H9 (cell line): ENCODE measurements at regions not wholly inside any gene's neighbourhood (a gene's known extent, or its start where the extent isn't known, plus 50 kb on each side); places are given as distances from the start of the nearest gene placed in this dataset.

Experiments used
- DNase-seq: peaks from one replicate; pipeline ENCODE4 v3.0.0-alpha.2; 2017
- H2AFZ ChIP-seq: one replicate; pipeline ENCODE4 v1.6.1; 2013; ENCODE audit warnings: mild to moderate bottlenecking, low read length, control low read depth, moderate library complexity
- H2AK5ac ChIP-seq: 2 replicates; pipeline ENCODE4 v1.6.1; 2013; ENCODE audit warnings: low read length, control low read depth, mixed read lengths; ENCODE audit not compliant: insufficient read length
- H2BK120ac ChIP-seq: one replicate; pipeline ENCODE4 v1.6.1; 2013; ENCODE audit warnings: low read depth, mild to moderate bottlenecking, low read length, control low read depth, inconsistent platforms; ENCODE audit not compliant: poor library complexity, severe bottlenecking
- H2BK12ac ChIP-seq: 2 replicates; pipeline ENCODE4 v1.6.1; 2013; ENCODE audit warnings: low read length, control low read depth, mixed read lengths, low read depth; ENCODE audit not compliant: insufficient read length
- H2BK15ac ChIP-seq: 2 replicates; pipeline ENCODE4 v1.6.1; 2013; ENCODE audit warnings: low read depth, low read length, control low read depth
- H2BK20ac ChIP-seq: one replicate; pipeline ENCODE4 v1.6.1; 2013; ENCODE audit warnings: low read depth, mild to moderate bottlenecking, low read length, control low read depth, inconsistent platforms; ENCODE audit not compliant: poor library complexity, severe bottlenecking
- H2BK5ac ChIP-seq: 2 replicates; pipeline ENCODE4 v1.6.1; 2013; ENCODE audit warnings: low read length, control low read depth, mixed read lengths; ENCODE audit not compliant: insufficient read length
- H3K14ac ChIP-seq: 2 replicates; pipeline ENCODE4 v1.6.1; 2013; ENCODE audit warnings: low read length, control low read depth; ENCODE audit not compliant: insufficient read depth
- H3K18ac ChIP-seq: 2 replicates; pipeline ENCODE4 v1.6.1; 2013; ENCODE audit warnings: low read depth, mild to moderate bottlenecking, mixed read lengths, low read length, control low read depth; ENCODE audit not compliant: insufficient read length
- H3K23ac ChIP-seq: 2 replicates; pipeline ENCODE4 v1.6.1; 2013; ENCODE audit warnings: low read length, control low read depth, mixed read lengths, low read depth; ENCODE audit not compliant: insufficient read length
- H3K23me2 ChIP-seq: 2 replicates; pipeline ENCODE4 v1.6.1; 2013; ENCODE audit warnings: low read depth, mild to moderate bottlenecking, mixed read lengths, low read length, control low read depth; ENCODE audit not compliant: insufficient read length, poor library complexity, severe bottlenecking
- H3K27ac ChIP-seq: 2 replicates; pipeline ENCODE4 v1.5.1; 2013; ENCODE audit warnings: low read length, control low read depth, mixed read lengths, low read depth; ENCODE audit not compliant: insufficient read length
- H3K27me3 ChIP-seq: 2 replicates; pipeline ENCODE4 v1.6.1; 2013; ENCODE audit warnings: low read length, control low read depth, inconsistent platforms; ENCODE audit not compliant: insufficient read depth
- H3K4ac ChIP-seq: 2 replicates; pipeline ENCODE4 v1.6.1; 2013; ENCODE audit warnings: low read depth, mild to moderate bottlenecking, control low read depth, inconsistent platforms, low read length, moderate library complexity
- H3K4me1 ChIP-seq: 2 replicates; pipeline ENCODE4 v1.6.1; 2013; ENCODE audit warnings: low read length, control low read depth, inconsistent platforms; ENCODE audit not compliant: insufficient read depth
- H3K4me2 ChIP-seq: 2 replicates; pipeline ENCODE4 v1.6.1; 2013; ENCODE audit warnings: low read length, control low read depth, mixed read lengths; ENCODE audit not compliant: insufficient read length, insufficient read depth
- H3K56ac ChIP-seq: 2 replicates; pipeline ENCODE4 v1.6.1; 2013; ENCODE audit warnings: low read depth, mild to moderate bottlenecking, mixed read lengths, low read length, control low read depth; ENCODE audit not compliant: insufficient read length
- H3K79me1 ChIP-seq: 2 replicates; pipeline ENCODE4 v1.6.1; 2013; ENCODE audit warnings: low read depth, mild to moderate bottlenecking, moderate library complexity, low read length, control low read depth, inconsistent platforms; ENCODE audit not compliant: insufficient read depth, poor library complexity, severe bottlenecking
- H3K79me2 ChIP-seq: 2 replicates; pipeline ENCODE4 v1.6.1; 2013; ENCODE audit warnings: low read length, control low read depth, inconsistent platforms; ENCODE audit not compliant: insufficient read depth
- H3K9ac ChIP-seq: 2 replicates; pipeline ENCODE4 v1.6.1; 2013; ENCODE audit warnings: low read length, control low read depth, mixed read lengths; ENCODE audit not compliant: insufficient read length; ENCODE audit errors: extremely low read depth
- H3K9me3 ChIP-seq: one replicate; pipeline ENCODE4 v1.6.1; 2013; ENCODE audit warnings: low read depth, low read length, inconsistent platforms; ENCODE audit not compliant: control insufficient read depth
- H3T11ph ChIP-seq: one replicate; pipeline ENCODE4 v1.6.1; 2013; ENCODE audit warnings: mild to moderate bottlenecking, low read length, control low read depth, inconsistent platforms
- H4K20me1 ChIP-seq: one replicate; pipeline ENCODE4 v1.6.1; 2013; ENCODE audit not compliant: control insufficient read depth, insufficient read length, insufficient read depth
- H4K5ac ChIP-seq: 2 replicates; pipeline ENCODE4 v1.6.1; 2013; ENCODE audit warnings: low read depth, mild to moderate bottlenecking, mixed read lengths, low read length, control low read depth; ENCODE audit not compliant: insufficient read length
- H4K8ac ChIP-seq: replicated peaks from 2 replicates; pipeline ENCODE4 v1.6.1; 2013; ENCODE audit warnings: low read length, control low read depth, mixed read lengths, low read depth; ENCODE audit not compliant: insufficient read length
- H4K91ac ChIP-seq: 2 replicates; pipeline ENCODE4 v1.6.1; 2013; ENCODE audit warnings: low read depth, mild to moderate bottlenecking, moderate library complexity, mixed read lengths, low read length, control low read depth; ENCODE audit not compliant: insufficient read length
- H3K27ac Mint-ChIP-seq, 3 experiments: 2 replicates in 2 of 3; 3 replicates in 1 of 3; pipeline ENCODE4 v1.8.0; 2020 to 2021; ENCODE audit warnings: mixed read lengths in 3 of 3, mild to moderate bottlenecking in 1 of 3, moderate library complexity in 1 of 3
- H3K27me3 Mint-ChIP-seq: 2 replicates; pipeline ENCODE4 v1.8.0; 2021; ENCODE audit warnings: low read depth, mild to moderate bottlenecking, moderate library complexity, mixed read lengths
- H3K36me3 Mint-ChIP-seq, 3 experiments: 2 replicates in 2 of 3; 3 replicates in 1 of 3; pipeline ENCODE4 v1.8.0; 2020 to 2021; ENCODE audit warnings: low read depth in 3 of 3, mixed read lengths in 3 of 3; ENCODE audit not compliant: insufficient read depth in 1 of 3
- H3K4me1 Mint-ChIP-seq, 2 experiments: 2 replicates each; pipeline ENCODE4 v1.8.0; 2020; ENCODE audit warnings: mixed read lengths in 2 of 2
- H3K4me3 Mint-ChIP-seq, 2 experiments: 2 replicates in 1 of 2; 3 replicates in 1 of 2; pipeline ENCODE4 v1.8.0; 2020 to 2021; ENCODE audit warnings: mild to moderate bottlenecking in 2 of 2, mixed read lengths in 2 of 2, moderate library complexity in 1 of 2
- H3K9me3 Mint-ChIP-seq, 2 experiments: 2 replicates in 1 of 2; 3 replicates in 1 of 2; pipeline ENCODE4 v1.8.0; 2020; ENCODE audit warnings: mild to moderate bottlenecking in 2 of 2, mixed read lengths in 2 of 2, moderate library complexity in 1 of 2
- WGBS: extraction: QIAGEN DNeasy Blood & Tissue Kit; methylation state at CpG from one replicate; pipeline ENCODE4 v1.1.7; 2013; ENCODE audit warnings: missing lambda C conversion rate, low lambda C conversion rate, mixed read lengths; ENCODE audit not compliant: insufficient read length; ENCODE audit errors: extremely low coverage; 5-methylcytosine and 5-hydroxymethylcytosine counted together
- TF ChIP-seq, protein P1 (sequence below): fragments of 200-600 bp; sonication (generic); conservative IDR thresholded peaks from 3 replicates; pipeline ENCODE4 v1.8.0; 2021; ENCODE audit warnings: antibody characterized with exemption, mild to moderate bottlenecking

DNA sequence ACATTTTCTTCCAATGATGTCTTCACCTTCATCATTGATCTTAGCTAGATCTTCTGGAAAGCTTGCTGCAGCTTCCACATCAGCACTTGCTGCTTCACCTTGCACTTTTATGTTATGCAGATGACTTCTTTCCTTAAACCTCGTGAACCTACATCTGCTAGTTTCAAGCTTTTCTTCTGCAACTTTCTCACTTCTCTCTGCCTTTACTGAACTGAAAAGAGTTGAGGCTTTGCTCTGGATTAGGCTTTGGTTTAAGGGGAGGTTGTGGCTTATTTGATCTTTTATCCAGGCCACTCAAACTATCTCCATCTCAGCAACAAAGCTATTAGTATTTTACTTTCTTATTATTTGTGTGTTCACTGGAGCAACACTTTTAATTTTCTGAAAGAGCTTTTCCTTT is 125.5 kb upstream of the POM121L12 start:
- Histone ChIP-seq H3T11ph (no peak overlapping the region), H2BK20ac (no peak overlapping the region), H4K91ac (no peak overlapping the region), H3K79me1 (no peaks in the 10 kb centered on the region), H3K4me1 (no peaks in the 10 kb centered on the region), H4K20me1 (no peaks in the 10 kb centered on the region), H2AK5ac (no peak overlapping the region), H4K5ac (no peak overlapping the region), H3K27ac (no peak overlapping the region), H4K8ac (no peak overlapping the region), H3K23me2 (no peaks in the 10 kb centered on the region), H2AFZ (no peak overlapping the region), H2BK120ac (no peak overlapping the region), H3K9ac (no peak overlapping the region), H3K9me3 (peaks cover 6% of the 10 kb centered on the region), H2BK15ac (no peak overlapping the region), H3K79me2 (no peaks in the 10 kb centered on the region), H3K23ac (no peak overlapping the region), H2BK5ac (no peak overlapping the region), H3K4ac (no peak overlapping the region), H3K27me3 (no peaks in the 10 kb centered on the region), H3K14ac (no peak overlapping the region), H3K18ac (no peak overlapping the region), H2BK12ac (no peak overlapping the region), H3K56ac (no peak overlapping the region), H3K4me2 (no peak overlapping the region)
- no CpG with 5 or more reads among the region's 1 CpG for WGBS
- Mint-ChIP-seq H3K36me3 (peaks cover 9 to 37% (median 12%) of the 10 kb centered on the region in 3 experiments), H3K9me3 (peaks cover 24 to 28% of the 10 kb centered on the region in 2 experiments), H3K27me3 (no peaks in the 10 kb centered on the region), H3K27ac (no peak overlapping the region), H3K4me1 (no peaks in the 10 kb centered on the region), H3K4me3 (no peak overlapping the region)
- no peak for DNase-seq
- TF ChIP-seq, protein P1, sequence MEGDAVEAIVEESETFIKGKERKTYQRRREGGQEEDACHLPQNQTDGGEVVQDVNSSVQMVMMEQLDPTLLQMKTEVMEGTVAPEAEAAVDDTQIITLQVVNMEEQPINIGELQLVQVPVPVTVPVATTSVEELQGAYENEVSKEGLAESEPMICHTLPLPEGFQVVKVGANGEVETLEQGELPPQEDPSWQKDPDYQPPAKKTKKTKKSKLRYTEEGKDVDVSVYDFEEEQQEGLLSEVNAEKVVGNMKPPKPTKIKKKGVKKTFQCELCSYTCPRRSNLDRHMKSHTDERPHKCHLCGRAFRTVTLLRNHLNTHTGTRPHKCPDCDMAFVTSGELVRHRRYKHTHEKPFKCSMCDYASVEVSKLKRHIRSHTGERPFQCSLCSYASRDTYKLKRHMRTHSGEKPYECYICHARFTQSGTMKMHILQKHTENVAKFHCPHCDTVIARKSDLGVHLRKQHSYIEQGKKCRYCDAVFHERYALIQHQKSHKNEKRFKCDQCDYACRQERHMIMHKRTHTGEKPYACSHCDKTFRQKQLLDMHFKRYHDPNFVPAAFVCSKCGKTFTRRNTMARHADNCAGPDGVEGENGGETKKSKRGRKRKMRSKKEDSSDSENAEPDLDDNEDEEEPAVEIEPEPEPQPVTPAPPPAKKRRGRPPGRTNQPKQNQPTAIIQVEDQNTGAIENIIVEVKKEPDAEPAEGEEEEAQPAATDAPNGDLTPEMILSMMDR: no peak
